Thyroid gland (tissue), 4 donors: ENCODE measurements at regions not wholly inside any gene's neighbourhood (a gene's known extent, or its start where the extent isn't known, plus 50 kb on each side); places are given as distances from the start of the nearest gene placed in this dataset.

Experiments
- DNase-seq, 2 donors: peaks; one replicate each; pipeline ENCODE4 v3.0.0-alpha.2; 2019
- H3K27ac ChIP-seq, 3 donors: fragments of 200-600 bp; sonication (generic); 1 replicate in 2 of 3; 2 replicates in 1 of 3; pipeline ENCODE4 v1.5.1; 2016 to 2019; ENCODE audit warnings: mild to moderate bottlenecking in 1 of 3, moderate library complexity in 1 of 3
- H3K27me3 ChIP-seq: fragments of 200-600 bp; sonication (generic); one replicate; pipeline ENCODE4 v1.5.1; 2019
- H3K36me3 ChIP-seq, 2 donors: fragments of 200-600 bp; sonication (generic); one replicate each; pipeline ENCODE4 v1.5.1; 2016 to 2019
- H3K4me1 ChIP-seq, 2 donors: fragments of 200-600 bp; sonication (generic); one replicate each; pipeline ENCODE4 v1.5.1; 2017 to 2019
- H3K4me3 ChIP-seq, 3 donors: fragments of 200-600 bp; sonication (generic); replicated peaks in 1 of 3; 1 replicate in 2 of 3; 2 replicates in 1 of 3; pipeline ENCODE4 v1.5.1; 2016; ENCODE audit warnings: mild to moderate bottlenecking in 1 of 3
- H3K9me3 ChIP-seq: fragments of 200-600 bp; sonication (generic); one replicate; pipeline ENCODE4 v1.5.1; 2017
- POLR2A ChIP-seq, 2 donors: fragments of 450-650 bp; IDR thresholded peaks; one replicate each; pipeline ENCODE4 v1.6.1; 2017; ENCODE audit warnings: antibody characterized with exemption in 2 of 2, mild to moderate bottlenecking in 2 of 2, moderate library complexity in 1 of 2
- WGBS, 2 donors: methylation state at CpG; one replicate each; pipeline ENCODE4 v1.1.5; 2017; 5-methylcytosine and 5-hydroxymethylcytosine counted together
- intact Hi-C: fragments of 100-400 bp; cut with DNase I; formaldehyde crosslinking; loops from one replicate; pipeline ENCODE4 v1.15.1; 2023
- TF ChIP-seq, protein P1 (sequence below), 6 experiments: fragments of 200-600 bp in 3 of 6; fragments of 450-650 bp in 3 of 6; sonication (generic) in 3 of 6; IDR thresholded peaks; one replicate each; pipeline ENCODE4 v1.5.1; 2016 to 2019; ENCODE audit warnings: antibody characterized with exemption in 6 of 6, mild to moderate bottlenecking in 2 of 6, inconsistent platforms in 1 of 6, moderate library complexity in 1 of 6

DNA sequence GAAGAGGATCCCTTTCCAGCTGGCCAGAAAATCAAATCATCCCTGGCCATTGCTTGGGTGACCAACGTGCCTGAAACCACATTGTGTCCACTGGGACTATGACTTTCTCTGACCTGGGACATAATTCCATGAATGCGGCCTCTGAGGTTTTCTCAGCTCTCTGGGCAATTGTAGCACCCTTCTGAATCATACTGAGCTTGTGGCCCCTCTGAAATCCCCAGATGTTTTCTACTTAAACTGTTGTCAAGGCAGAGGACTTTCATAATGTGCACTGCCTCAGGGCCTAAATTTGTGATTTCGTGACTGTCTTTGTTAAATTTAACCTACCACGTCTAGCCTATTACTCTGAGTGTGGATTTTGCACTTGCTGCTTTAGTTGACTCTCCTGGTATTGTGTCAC is 321.1 kb upstream of the PLET1 start:
- Histone ChIP-seq H3K4me3 (no peak overlapping the region), H3K9me3 (no peaks in the 10 kb centered on the region), H3K36me3 (no peaks in the 10 kb centered on the region), H3K4me1 (no peaks in the 10 kb centered on the region), H3K27me3 (no peaks in the 10 kb centered on the region), H3K27ac (no peak overlapping the region)
- intact Hi-C loops, result no loop called here
- 74 to 87% methylated on average over 4 of the region's 4 CpGs for WGBS, 2 donors
- no peak for DNase-seq
- TF ChIP-seq, protein P1, sequence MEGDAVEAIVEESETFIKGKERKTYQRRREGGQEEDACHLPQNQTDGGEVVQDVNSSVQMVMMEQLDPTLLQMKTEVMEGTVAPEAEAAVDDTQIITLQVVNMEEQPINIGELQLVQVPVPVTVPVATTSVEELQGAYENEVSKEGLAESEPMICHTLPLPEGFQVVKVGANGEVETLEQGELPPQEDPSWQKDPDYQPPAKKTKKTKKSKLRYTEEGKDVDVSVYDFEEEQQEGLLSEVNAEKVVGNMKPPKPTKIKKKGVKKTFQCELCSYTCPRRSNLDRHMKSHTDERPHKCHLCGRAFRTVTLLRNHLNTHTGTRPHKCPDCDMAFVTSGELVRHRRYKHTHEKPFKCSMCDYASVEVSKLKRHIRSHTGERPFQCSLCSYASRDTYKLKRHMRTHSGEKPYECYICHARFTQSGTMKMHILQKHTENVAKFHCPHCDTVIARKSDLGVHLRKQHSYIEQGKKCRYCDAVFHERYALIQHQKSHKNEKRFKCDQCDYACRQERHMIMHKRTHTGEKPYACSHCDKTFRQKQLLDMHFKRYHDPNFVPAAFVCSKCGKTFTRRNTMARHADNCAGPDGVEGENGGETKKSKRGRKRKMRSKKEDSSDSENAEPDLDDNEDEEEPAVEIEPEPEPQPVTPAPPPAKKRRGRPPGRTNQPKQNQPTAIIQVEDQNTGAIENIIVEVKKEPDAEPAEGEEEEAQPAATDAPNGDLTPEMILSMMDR (IDR thresholded peaks at IDR 0.05), result no peak
- no peak for TF ChIP-seq POLR2A (IDR thresholded peaks at IDR 0.05)

DNA sequence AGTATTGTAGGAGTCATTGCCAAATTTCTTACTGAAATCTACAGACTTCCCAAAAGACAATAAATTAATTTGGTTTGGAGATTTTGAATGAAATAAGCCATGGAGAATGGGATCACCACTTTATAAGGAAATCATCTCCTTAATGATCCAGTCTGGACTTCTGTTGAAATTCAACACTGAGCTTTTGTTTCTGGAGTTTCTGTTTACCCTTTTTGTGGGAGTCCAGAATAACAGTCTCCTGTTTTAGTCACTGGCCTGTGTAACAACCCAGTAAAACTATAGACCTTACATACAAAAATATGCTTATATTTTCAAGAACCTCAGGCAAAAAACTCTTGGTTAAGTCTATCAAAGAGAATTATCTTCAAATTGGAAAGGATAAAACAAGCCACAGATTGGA is 321.7 kb upstream of the PLET1 start:
- no peaks in the 10 kb centered on the region for H3K4me1 ChIP-seq
- no peak for TF ChIP-seq POLR2A (IDR thresholded peaks at IDR 0.05)
- TF ChIP-seq, protein P1 (IDR thresholded peaks at IDR 0.05), result no peak
- intact Hi-C loops, result no loop called here
- no peaks in the 10 kb centered on the region for H3K9me3 ChIP-seq
- no peak for DNase-seq
- H3K4me3 ChIP-seq, result no peak overlapping the region
- no peaks in the 10 kb centered on the region for H3K27me3 ChIP-seq
- H3K36me3 ChIP-seq, result no peaks in the 10 kb centered on the region
- no peak overlapping the region for H3K27ac ChIP-seq

DNA sequence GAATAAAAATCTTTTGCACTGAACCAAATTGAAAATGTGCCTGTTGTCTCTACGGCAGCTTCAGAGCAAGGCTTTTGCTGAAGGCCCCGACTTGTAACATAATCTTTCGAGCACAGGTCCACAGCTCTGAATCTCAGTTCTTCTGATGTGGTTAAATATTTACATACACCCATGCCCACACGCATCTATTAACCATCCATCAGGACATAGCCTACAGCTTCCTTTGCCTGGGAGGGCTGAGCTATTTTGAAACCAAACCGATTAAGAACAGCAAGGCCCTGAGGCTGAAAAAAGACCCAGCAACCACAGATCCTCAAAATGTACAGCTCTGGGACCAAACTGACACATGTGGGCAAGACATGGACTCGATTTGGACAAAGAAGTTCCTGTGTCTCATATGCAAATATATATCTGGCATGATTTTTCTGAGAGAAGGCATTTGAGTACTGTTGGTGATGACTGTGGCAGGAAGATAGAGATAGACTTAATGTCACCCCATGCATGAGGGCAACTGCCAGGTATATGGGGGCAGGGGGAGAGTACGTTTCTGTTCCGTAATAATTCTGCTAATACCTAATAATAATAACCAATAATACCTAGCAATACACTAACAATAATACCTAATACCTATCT is 322.7 kb upstream of the PLET1 start:
- Histone ChIP-seq H3K4me3 (no peak overlapping the region), H3K36me3 (no peaks in the 10 kb centered on the region), H3K27ac (no peak overlapping the region), H3K27me3 (no peaks in the 10 kb centered on the region), H3K4me1 (no peaks in the 10 kb centered on the region), H3K9me3 (no peaks in the 10 kb centered on the region)
- intact Hi-C loops, result no loop called here
- 82 to 90% methylated on average over 8 of the region's 8 CpGs for WGBS, 2 donors
- no peak for DNase-seq
- TF ChIP-seq, protein P1 (IDR thresholded peaks at IDR 0.05), result no peak
- TF ChIP-seq POLR2A (IDR thresholded peaks at IDR 0.05), result no peak

DNA sequence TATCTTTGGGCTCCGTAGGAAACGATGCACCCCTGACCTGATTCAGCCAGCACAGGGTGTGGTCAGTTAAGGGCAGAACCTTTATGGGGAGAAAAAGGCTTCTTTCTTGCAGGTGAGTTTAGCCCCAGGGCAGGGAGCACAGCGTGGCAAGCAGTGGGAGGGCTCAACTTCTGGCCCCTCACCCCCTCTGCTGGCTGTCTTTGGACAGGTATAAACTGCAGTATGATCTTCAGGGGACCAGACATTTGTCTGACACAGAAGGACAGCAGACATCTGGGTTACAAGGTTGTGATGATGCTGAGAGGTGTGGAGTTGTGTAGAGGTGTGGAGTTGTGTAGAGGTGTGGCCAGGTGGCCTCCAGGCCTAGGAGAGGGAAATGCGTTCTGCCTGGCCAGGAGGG is 324.0 kb upstream of the PLET1 start:
- DNase-seq, result no peak
- 65 to 66% methylated on average over 4 of the region's 4 CpGs for WGBS, 2 donors
- Histone ChIP-seq H3K27ac (no peak overlapping the region), H3K4me1 (no peaks in the 10 kb centered on the region), H3K9me3 (no peaks in the 10 kb centered on the region), H3K36me3 (no peaks in the 10 kb centered on the region), H3K27me3 (no peaks in the 10 kb centered on the region), H3K4me3 (no peak overlapping the region)
- intact Hi-C loops, result no loop called here
- TF ChIP-seq, protein P1 (IDR thresholded peaks at IDR 0.05), result no peak
- no peak for TF ChIP-seq POLR2A (IDR thresholded peaks at IDR 0.05)

DNA sequence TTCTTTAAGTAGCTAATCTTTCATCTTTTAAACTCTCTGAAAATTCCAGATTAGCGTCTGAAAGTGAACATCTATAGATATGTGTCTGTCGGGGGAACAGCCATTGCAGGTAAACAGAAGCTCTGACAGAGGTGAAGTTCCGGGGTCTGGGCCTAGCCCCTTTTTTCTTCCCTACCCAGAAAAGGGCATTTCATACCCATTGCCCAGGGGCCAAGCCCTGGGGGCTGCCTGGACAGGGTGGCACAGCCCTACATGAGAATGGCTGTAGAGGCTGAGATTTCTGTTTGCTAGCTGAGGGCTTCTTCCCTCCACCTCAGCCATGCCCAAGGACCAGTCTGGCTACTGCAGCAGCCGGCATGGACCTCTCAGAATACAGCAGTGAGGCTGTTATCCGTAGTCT is 327.0 kb upstream of the PLET1 start:
- H3K4me3 ChIP-seq, result no peak overlapping the region
- no peaks in the 10 kb centered on the region for H3K27me3 ChIP-seq
- 75 to 76% methylated on average over 5 of the region's 5 CpGs for WGBS, 2 donors
- no peaks in the 10 kb centered on the region for H3K36me3 ChIP-seq
- H3K27ac ChIP-seq, result no peak overlapping the region
- DNase-seq, result no peak
- intact Hi-C loops, result no loop called here
- H3K9me3 ChIP-seq, result no peaks in the 10 kb centered on the region
- TF ChIP-seq POLR2A (IDR thresholded peaks at IDR 0.05), result no peak
- TF ChIP-seq, protein P1 (IDR thresholded peaks at IDR 0.05), result no peak
- no peaks in the 10 kb centered on the region for H3K4me1 ChIP-seq
